Activated CD8-positive, alpha-beta memory T cell treated with anti-CD3 and anti-CD28 coated beads for 24 hours (primary cell): ENCODE measurements at regions not wholly inside any gene's neighbourhood (a gene's known extent, or its start where the extent isn't known, plus 50 kb on each side); places are given as distances from the start of the nearest gene placed in this dataset.
"Not testable (repeated sequence)": the region's sequence is repeated elsewhere in the genome, so short reads cannot be mapped to it uniquely, and the experiment has no call there.

Experiments
- DNase-seq: peaks from one replicate; pipeline ENCODE4 v3.0.0-alpha.2; 2020

DNA sequence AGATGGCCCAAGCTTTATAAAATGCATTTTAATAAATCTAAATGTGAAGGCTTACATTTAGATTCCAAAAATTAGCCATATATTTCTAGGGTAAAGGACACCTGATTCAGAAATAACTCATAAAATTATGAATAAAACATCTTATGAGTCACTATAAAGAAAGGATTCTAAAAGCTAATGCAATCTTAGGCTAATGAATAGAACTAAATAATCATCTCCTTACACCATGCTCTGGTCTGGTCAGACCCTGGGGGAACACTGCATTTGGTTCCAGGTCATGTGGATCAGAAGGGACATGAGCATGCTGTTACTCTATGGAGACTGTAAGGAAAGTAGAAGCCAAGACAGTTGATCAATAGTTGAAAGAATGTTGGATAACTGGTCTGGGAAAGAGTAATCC lies 370.4 kb downstream of the NDFIP2 start:
- DNase-seq, result no peak

DNA sequence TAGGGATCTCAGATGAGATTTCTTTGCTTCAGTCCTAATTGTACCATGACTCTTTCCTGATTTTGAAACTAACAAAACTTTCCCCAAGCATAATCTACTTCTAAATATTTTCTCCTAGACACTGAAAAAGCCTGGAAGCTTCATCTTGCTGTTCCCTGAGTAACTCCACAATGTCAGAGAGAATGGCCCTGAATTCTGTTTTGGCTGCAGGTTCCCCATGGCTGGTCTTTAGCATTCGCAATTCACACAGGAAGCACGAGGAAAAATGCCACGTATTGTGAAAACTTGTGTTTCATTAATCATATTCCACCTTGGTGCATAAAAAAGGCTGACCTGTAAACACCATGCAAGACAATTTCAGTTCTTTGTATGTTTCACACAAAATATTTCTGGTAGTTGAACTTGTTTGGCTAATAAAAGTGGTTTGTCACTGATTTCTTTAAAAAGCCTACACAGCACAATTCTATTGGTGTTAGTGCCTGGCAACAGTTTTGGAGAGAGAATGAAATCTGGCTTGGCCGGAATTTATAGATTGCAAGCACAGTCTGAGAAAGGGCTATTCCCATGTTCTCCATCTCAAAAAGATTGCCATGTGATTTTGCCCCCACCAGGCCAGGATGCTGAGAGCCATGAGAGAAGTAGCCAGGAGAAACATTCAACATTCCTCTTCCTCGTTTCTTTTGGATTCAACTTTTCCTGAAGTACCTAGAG lies 367.1 kb downstream of the NDFIP2 start:
- no peak for DNase-seq

DNA sequence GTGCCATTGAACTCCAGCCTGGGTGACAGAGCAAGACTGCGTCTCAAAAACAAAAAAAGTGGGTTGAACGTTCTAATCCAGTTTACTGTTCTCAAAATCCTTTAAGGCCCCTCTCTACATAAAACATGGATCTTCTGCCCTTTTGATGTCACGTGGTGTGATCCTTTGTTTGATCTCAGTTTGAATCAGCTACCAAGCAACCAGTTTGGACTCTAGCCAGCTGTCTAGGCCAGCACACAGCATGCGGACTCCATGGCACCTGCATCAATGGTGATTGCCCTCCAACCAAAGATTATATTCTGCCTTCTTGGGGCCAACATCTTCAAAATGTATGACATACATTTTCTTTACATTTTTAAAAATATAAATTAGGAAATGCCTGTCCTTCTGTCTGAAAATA lies 365.4 kb downstream of the NDFIP2 start:
- DNase-seq, result no peak

DNA sequence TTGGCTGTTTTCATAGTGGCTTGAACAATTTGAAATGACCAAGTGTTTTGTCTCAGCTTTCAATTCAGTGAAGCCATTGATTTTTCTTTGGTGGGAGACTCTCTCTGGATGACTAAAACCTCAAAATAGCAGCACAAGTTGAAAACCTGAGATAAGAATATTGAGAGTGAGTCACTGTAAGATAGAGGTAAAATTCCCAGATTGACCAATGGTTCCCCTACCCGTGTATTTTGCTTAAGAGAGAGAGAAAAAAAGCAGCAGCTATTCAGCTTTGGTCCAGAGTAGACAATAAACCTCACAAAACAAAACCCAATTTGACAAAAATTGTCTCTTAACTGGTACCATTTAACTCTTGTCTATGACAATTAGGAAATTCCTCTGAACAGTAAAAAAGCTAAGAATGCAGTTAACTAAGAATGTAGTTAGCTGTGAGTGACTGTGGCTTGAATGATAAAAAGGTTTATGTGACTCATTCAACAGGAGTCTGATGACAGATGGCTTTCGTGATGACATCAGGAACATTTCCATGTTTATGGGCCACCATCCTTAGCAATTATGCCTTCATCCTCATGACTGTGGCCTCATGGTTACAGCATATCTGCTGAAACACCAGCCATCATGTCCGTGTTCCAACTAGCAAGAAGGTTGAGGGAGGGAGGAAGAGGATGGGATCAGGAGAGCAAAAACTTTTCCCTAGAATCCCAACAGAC lies 356.9 kb downstream of the NDFIP2 start:
- no peak for DNase-seq

DNA sequence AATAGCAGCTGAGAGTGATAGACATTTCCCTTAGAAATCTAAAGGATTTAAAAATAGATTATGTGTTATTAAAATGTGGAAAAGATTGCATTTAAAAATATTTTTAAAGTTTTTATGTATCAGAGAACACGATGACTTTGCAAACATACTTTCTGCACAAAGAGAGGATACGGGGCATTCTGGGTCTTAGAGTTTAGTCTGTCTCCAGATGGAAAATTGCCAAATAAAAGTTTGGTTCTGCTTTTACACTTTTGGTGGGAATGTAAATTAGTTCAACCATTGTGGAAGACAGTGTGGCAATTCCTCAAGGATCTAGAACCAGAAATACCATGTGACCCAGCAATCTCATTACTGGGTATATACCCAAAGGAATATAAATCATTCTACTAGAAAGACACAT lies 355.2 kb downstream of the NDFIP2 start:
- not testable (repeated sequence) for DNase-seq

DNA sequence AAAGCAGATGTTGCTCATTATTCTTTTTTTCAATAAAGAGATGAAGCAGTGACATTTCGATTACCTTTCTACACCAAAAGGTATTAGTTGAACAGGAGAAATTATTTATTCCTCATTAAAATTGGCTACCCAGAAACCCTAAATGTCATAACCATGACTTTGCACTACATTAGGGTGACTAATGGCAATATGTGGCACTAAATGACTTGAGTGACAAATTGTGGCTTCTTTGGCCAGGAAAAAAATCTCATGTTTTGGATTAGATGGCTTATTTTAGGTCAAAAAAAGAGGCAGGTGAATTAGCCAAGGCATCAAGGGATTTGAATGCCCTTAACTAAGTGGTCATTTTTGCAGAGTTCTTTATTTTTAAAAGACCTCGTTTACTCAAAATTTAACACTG lies 353.9 kb downstream of the NDFIP2 start:
- DNase-seq, result no peak

DNA sequence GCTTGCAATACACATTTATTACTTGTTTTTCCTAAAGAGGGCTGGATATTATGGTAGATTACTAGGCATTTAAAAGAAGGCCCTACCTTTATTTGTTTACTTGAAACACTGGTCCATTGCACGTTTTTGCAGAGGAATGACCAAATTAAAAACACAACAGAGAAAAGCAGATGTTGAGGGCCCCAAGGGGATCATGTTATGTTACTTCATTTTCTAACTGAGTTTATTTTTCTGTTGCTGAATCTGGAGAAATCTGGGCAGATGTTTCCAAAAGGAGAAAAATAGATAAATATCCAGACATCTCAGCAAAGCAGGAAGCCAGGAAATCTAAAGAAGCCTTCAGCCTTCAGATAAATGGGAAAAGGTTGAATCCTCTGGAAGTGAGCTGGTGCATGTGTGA lies 353.0 kb downstream of the NDFIP2 start:
- DNase-seq, result no peak

DNA sequence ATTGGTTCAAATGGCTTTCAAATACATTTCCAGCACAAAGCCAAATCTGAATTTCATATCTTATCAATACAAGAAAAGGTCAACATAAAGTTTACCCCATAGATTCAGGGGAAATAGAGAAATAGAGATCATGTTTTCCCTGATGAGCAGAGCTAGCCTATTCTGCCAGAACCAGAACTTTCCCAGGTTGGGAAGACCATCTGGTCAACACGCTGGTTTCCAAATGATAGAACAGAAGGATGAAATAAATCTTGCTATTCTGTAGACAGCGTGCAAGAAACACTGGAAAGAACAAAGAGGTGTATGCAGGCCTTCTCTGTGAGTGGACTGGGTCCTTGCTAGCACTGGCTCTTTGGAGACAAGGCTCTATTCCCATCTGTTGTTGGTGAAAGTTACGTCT lies 350.6 kb downstream of the NDFIP2 start:
- no peak for DNase-seq

DNA sequence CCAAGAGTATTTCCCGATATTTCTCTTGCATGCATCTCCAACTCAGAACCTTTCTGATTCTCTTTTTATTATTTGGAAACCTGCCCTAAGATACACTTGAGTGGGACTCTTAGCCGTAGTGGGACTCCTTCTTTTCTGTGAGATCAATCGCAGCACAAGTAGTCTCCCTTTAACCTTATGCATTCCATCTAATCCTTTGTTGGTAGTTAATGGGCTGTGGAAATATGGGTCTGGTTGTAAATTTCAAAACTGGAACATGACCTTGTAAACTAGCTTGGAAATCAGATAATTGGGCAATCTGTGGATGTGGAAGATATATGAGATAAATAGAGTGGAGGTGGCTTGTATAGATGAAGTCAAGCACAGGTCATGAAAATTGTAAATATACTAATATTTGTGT lies 350.0 kb downstream of the NDFIP2 start:
- no peak for DNase-seq

DNA sequence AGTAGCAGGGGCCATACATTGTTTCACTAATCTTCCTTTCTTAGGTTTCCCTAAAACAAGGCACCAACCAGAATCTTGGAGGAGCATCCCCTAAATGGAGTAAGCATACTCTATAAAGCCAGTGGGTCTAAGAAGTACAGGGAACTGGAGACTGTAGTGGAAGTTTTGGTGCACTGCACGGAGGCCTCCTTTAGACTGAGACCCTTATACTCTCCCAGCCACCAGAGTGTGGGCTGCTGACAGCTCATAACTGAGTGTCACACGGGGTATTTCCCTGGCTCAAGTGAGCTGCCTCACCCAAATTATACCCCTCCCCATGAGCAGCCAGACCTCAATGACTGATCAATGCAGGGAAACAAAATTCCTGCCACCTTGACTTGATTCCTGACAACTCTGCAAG lies 349.5 kb downstream of the NDFIP2 start:
- no peak for DNase-seq

DNA sequence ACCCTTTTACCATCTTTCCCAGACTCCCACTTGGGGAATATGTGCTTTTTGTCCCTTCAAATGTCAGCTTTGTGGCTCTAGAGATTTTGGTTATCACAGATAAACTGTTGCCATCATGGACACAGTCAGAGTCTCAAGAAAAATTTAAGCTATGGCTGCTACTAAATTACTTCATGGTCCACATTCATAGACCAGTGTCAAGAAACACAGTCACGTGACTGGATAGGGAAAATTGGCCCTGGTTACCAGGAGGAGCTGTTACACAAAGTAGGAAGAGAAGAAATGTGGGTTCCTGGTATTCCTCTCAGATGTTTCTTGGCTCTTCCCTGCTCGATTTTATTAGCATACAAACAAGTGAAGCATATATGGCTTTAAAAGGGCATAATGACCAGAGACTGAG lies 348.9 kb downstream of the NDFIP2 start:
- DNase-seq, result no peak

DNA sequence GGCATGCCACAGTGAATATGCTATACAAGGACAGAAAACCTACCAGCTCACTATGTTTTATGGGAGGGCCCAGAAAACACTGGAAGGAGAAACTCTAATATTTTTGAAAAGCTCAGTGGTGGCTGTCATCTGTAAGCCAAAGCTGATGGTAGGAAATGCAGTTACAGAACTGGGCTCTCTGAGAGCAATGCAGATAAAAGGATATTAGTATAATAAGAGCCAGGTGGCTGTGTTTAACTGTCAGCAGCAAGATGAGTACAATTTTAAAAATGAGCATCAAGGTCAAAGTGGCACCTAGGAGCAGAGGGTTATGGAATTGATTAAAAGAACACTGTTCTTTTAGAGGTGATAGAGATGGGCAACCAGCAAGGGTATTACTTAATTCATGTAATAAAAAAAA lies 345.0 kb downstream of the NDFIP2 start:
- DNase-seq, result no peak

DNA sequence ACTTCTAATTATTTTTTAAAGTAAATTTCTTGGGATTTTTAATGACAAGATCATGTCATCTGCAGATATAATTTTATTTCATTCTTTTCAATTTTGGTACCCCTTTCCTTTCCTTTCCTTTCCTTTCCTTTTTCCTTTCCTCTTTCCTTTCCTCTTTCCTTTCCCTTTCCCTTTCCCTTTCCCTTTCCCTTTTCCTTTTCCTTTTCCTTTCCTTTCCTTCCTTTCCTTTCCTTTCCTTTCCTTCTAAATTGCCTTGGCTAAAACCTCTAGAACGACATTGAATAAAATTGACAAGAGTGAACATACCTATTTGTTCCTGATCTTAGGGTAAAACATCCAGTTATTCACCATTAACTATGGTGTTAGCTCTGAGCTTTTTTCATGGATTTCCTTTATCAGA lies 334.1 kb downstream of the NDFIP2 start:
- no peak for DNase-seq

DNA sequence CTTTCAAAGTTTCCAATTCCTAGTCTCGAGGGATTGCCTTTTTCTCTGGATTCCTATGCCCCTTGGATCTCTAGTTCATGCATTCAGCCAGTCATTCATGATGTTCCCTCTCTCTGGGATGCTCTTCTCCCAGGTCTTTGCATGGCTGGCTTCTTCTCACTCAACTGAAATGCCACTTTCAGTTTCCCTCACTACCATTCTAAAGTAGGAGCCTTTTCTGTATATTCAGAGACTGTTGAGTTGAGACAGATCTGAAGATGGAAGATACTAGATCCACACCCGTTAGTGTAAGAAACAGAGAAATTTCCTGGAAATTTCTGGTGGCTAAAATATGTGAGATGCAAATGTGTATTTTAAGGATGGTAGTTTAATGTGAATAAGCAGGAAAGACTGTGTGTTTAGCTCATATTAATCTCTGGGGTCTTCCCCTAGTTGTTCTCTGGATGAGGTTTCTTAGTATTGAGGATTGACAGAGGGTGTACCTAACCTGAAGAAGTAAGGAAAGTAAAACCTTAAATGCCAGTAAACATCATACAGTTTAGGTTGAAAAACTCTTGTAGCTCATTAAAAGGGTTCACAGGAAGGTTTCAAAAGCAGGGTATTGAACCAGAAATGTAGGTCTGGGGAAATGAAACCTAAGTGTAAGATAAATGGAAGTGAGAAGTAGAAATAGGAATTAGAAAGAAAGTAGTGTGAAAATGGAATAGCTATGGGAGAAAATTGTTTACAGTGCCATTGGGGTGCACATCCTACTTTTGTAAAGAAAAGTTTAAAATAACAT lies 331.3 kb downstream of the NDFIP2 start:
- DNase-seq, result no peak

DNA sequence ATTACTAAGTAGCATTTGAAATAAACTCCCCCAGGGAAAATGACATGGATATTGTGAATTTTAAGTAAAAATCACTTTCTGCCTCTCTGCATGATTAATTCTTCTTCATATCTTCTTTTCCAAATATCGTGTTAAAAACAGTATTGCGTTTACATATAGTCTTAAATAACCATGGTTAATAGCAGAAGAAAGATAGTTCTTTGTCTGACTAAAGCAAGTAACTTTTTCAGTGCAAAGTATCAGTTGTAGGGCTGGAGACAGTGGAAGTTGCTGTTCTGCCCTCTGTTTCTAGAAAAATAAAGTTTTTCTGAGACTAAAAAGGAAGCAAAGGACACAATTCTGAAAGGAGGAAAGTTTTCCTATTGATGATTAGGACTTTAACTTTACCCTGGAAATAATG lies 330.2 kb downstream of the NDFIP2 start:
- no peak for DNase-seq

DNA sequence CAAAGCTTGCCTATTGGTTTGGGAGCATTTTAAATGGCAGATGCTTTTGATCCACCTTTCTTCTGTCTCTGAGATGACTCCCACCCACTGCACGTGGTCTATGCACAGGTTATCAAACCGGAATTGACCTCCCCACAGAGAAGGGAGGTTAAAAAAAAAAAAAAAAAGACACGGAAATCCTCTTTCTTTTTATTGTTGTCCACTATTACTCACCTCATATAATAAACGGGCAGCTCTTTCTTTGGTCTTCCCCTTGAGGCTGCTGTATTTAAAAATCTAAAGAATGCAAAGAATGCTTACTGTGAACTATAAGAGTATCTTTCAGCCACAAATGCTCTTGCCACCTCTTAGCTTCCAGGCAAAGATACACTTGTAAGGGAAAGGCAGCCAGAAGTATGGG lies 329.7 kb downstream of the NDFIP2 start:
- no peak for DNase-seq

DNA sequence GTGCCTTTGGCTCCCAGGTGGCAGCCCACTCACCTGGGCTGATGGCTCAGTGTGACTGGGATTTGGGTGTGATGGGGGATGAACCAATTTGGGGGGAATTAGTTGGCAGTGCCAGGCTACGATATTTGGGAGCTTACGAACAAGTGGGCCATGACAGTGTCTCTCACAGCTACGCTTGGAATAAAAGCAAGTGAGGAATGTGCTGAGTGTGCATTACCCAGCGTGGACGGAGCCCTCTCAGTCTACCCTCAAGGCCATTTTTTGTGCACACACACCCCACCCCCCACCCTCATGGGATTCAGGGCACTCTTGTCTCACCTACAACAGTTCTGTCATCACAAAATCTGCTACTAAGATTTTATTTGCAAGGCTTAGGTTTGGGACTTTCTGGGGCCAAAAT lies 329.1 kb downstream of the NDFIP2 start:
- DNase-seq, result no peak

DNA sequence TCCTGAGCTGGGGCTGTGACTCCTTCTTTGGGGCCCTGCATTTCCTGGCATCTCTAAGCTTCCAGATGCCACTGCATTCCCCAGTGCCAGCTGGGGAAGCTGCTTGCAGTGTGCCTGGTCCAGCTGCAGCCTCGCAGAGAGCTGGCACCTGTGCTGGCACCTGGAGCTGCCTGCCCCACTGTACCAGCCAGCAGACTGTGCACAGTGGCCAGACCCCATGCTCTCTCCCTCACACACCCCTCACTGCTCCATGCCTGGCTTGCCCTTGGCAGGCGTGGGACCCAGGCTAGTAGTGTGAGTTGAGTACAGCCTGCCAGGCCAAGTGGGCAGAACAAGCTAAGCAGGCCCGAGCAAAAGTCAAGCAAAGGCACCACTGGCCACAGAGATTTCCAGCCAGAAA lies 327.5 kb downstream of the NDFIP2 start:
- no peak for DNase-seq

DNA sequence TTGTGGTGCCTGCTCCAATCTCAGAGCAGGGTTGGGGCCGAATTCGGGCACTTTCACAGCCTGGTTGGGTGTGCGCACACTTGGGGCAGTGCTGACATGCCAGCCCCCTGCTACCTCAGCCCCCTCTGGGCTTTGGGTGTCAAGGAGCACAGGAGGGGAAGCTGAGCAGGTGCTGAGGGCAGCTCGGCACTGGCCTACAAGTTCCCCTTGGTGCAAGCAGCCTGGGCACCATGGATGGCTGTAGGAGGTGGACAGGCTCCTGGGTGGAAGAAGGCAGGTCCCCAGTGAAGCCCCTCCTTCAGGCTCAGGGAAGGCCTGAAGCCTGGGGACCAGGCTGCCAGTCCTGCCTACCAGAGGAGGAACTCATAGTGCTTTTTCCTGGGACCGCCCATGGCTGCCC lies 326.6 kb downstream of the NDFIP2 start:
- DNase-seq, result no peak

DNA sequence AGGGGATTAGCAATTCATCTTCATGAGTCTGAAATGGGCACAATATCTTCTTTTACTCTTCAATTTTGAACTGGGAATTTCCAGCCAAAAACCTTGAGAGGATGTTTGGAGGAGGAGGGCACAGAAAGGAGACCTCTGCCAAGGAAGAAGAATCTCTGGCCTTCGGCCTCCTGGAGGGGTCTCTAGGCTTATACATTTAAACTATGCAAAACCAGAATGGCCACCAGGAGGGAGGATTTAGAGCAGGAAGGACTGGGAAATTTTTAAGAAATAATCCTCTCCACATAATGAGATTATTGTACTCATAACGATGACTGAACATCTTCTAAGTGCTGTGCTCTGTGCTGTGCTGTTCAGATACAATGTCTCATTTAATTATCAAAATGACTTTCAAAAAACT lies 325.9 kb downstream of the NDFIP2 start:
- no peak for DNase-seq

DNA sequence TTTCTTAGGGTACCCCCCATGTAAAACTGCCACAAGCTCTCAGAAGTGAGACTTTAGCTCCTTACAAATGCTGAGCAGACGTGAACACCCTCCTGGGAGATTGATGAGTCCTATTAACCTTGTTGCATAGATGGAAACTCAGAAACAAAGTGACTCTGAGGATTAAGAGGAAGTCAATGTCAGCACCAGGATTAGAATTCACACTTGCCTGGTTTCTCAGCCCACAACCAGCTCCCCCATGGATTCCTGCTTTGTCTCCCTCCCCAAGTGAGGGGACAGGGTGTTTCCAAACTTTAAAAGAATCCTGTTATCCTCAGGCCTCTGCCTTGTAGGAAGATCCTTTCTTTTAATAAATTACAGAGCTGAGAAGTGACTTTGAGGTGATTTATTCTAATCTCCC lies 324.4 kb downstream of the NDFIP2 start:
- DNase-seq, result no peak

DNA sequence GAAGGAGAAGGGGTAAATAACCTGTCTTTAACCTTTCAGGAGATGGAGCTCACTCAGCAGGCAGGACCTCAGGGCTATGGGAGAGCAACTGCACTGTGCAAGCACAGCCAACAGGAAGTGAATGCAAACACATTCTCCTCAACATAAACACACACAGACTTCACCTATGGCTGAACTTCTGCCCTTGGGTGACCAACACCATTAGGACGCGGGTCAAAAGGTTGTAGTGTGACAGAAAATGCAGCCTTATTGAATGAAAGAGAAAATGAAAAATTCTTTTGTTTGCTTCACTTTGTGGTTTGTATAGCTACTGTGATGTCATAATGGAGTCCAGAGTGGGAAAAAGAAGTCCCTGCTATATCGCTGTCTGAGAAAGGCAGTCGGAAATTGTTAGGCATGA lies 323.0 kb downstream of the NDFIP2 start:
- no peak for DNase-seq

DNA sequence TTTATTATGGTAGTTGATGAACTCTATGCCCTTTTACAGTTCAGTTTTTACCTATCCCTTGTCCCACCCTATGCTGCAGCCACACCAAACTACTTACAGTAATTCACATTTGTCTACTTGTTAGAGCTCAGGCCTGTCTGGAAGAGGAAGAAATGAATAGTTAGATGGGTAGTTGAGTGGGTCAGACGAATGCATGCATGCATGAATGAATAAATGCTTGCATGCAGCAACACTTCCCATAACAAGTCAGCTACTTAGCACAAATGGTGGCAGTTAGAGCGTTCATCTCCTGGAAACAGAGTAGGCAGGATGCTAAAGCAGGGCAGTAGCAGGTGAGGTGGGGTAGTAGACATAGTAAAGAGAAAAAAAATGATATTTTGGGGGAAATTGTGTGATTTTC lies 322.3 kb downstream of the NDFIP2 start:
- no peak for DNase-seq

DNA sequence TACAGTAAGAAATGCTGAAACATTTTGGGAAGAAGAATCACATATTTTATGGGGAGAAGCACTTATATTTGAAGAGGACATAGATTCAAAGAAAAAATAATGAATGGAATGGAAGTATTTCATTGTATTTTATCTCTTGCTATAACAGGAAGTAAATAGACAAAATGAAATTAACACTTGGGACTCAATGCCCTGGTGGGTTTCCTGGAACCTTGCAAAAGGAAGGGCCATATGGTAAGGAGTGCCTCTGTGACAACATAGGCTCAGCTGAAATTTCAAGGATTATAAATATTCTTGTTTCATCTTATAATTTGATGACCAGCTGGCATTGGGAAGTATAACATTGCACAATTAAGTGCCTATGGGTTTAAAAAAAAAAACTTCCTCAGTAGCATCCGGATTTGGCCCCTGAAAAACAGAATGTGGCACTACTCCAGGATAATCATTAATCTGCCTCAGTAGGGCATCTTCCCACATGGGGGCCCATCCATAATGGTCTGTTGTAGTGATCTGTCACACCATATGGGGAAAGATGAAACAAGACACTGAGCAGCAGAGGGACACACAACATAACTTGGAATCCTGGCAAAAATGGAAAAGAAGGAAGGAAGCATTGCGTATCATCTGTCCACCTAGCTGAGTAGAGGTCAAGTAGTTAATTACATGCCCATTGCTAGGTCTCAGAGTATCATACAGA lies 321.6 kb downstream of the NDFIP2 start:
- no peak for DNase-seq
